GM23338 (cell line): ENCODE measurements at regions not wholly inside any gene's neighbourhood (a gene's known extent, or its start where the extent isn't known, plus 50 kb on each side); places are given as distances from the start of the nearest gene placed in this dataset.

Experiments used
- ATAC-seq: fragments of 200-7000 bp; cut with Tn5 transposase; 3 replicates; pipeline ENCODE4 v1.9.1; 2020
- DNase-seq: peaks from one replicate; pipeline ENCODE4 v3.0.0-alpha.2; 2015; ENCODE audit warnings: low spot score
- H2AFZ ChIP-seq: fragments of 200-600 bp; sonication (generic); 2 replicates; pipeline ENCODE4 v1.8.0; 2016; ENCODE audit warnings: antibody characterized with exemption, mild to moderate bottlenecking, moderate library complexity
- H3F3A ChIP-seq: fragments of 200-600 bp; sonication (generic); replicated peaks from 2 replicates; pipeline ENCODE4 v1.8.0; 2017; ENCODE audit warnings: antibody characterized with exemption, mixed run types, low read depth
- H3K27ac ChIP-seq: fragments of 200-600 bp; sonication (generic); 2 replicates; pipeline ENCODE4 v1.6.1; 2016; ENCODE audit warnings: low read depth
- H3K27me3 ChIP-seq: fragments of 200-600 bp; sonication (generic); 2 replicates; pipeline ENCODE4 v1.8.0; 2016; ENCODE audit warnings: mild to moderate bottlenecking, mixed run types, moderate library complexity; ENCODE audit not compliant: insufficient read depth
- H3K36me3 ChIP-seq: fragments of 200-600 bp; sonication (generic); 2 replicates; pipeline ENCODE4 v1.8.0; 2016; ENCODE audit warnings: mild to moderate bottlenecking; ENCODE audit not compliant: insufficient read depth
- H3K4me1 ChIP-seq: fragments of 200-600 bp; sonication (generic); 2 replicates; pipeline ENCODE4 v1.8.0; 2016; ENCODE audit warnings: mild to moderate bottlenecking, moderate library complexity; ENCODE audit not compliant: insufficient read depth
- H3K4me2 ChIP-seq: fragments of 200-600 bp; sonication (generic); 2 replicates; pipeline ENCODE4 v1.7.1; 2017; ENCODE audit warnings: mixed run types
- H3K4me3 ChIP-seq: fragments of 200-600 bp; sonication (generic); 2 replicates; pipeline ENCODE4 v1.6.1; 2016; ENCODE audit warnings: mixed run types
- H3K79me2 ChIP-seq: fragments of 200-600 bp; sonication (generic); replicated peaks from 2 replicates; pipeline ENCODE4 v1.8.0; 2017; ENCODE audit warnings: mild to moderate bottlenecking; ENCODE audit not compliant: insufficient read depth
- H3K9me2 ChIP-seq: fragments of 200-600 bp; sonication (generic); 2 replicates; pipeline ENCODE4 v1.8.0; 2017; ENCODE audit not compliant: insufficient read depth
- H4K20me1 ChIP-seq: fragments of 200-600 bp; sonication (generic); replicated peaks from 2 replicates; pipeline ENCODE4 v1.8.0; 2017; ENCODE audit warnings: mild to moderate bottlenecking; ENCODE audit not compliant: insufficient read depth
- H3K27ac Mint-ChIP-seq: 2 replicates; pipeline ENCODE4 v1.8.0; 2020; ENCODE audit warnings: inconsistent platforms, mild to moderate bottlenecking, moderate library complexity, mixed read lengths
- H3K27me3 Mint-ChIP-seq: 3 replicates; pipeline ENCODE4 v1.8.0; 2022; ENCODE audit warnings: low read depth, mild to moderate bottlenecking, moderate library complexity, mixed read lengths, inconsistent platforms; ENCODE audit not compliant: insufficient read depth, poor library complexity
- H3K36me3 Mint-ChIP-seq: 3 replicates; pipeline ENCODE4 v1.8.0; 2021; ENCODE audit warnings: low read depth, mild to moderate bottlenecking, inconsistent platforms, moderate library complexity, mixed read lengths
- H3K4me1 Mint-ChIP-seq: 3 replicates; pipeline ENCODE4 v1.8.0; 2020; ENCODE audit warnings: mild to moderate bottlenecking, inconsistent platforms, mixed read lengths
- H3K4me3 Mint-ChIP-seq: 3 replicates; pipeline ENCODE4 v1.8.0; 2021; ENCODE audit warnings: moderate library complexity, mild to moderate bottlenecking, inconsistent platforms, mixed read lengths
- H3K9me3 Mint-ChIP-seq: 3 replicates; pipeline ENCODE4 v1.8.0; 2020; ENCODE audit warnings: moderate library complexity, mild to moderate bottlenecking, inconsistent platforms, mixed read lengths
- CREB1 ChIP-seq: fragments of 250-450 bp; sonication (Bioruptor Pico); IDR thresholded peaks from 2 replicates; pipeline ENCODE4 v1.5.0; 2020; ENCODE audit warnings: low read depth, mild to moderate bottlenecking, moderate library complexity
- EZH2 ChIP-seq: fragments of 200-600 bp; sonication (generic); IDR thresholded peaks from one replicate; pipeline ENCODE4 v1.8.0; 2017; ENCODE audit warnings: antibody characterized with exemption, mild to moderate bottlenecking, low read depth; ENCODE audit not compliant: unreplicated experiment
- EZH2phosphoT487 ChIP-seq: fragments of 200-600 bp; sonication (generic); IDR thresholded peaks from one replicate; pipeline ENCODE4 v1.8.1; 2018; ENCODE audit warnings: antibody characterized with exemption; ENCODE audit not compliant: unreplicated experiment
- POLR2AphosphoS5 ChIP-seq: IDR thresholded peaks from 2 replicates; pipeline ENCODE4 v1.6.1; 2016; ENCODE audit warnings: antibody characterized with exemption, low read depth
- STAT1 ChIP-seq: IDR thresholded peaks from one replicate; pipeline ENCODE4 v1.6.1; 2016; ENCODE audit warnings: antibody characterized with exemption; ENCODE audit not compliant: unreplicated experiment
- ZNF331 ChIP-seq: fragments of 250-450 bp; sonication (Bioruptor Pico); IDR thresholded peaks from 2 replicates; pipeline ENCODE4 v1.5.0; 2020; ENCODE audit warnings: low read depth, mild to moderate bottlenecking, moderate library complexity
- TF ChIP-seq, protein P1 (sequence below): IDR thresholded peaks from 2 replicates; pipeline ENCODE4 v1.6.1; 2016; ENCODE audit warnings: antibody characterized with exemption
- TF ChIP-seq, protein P2 (sequence below): IDR thresholded peaks from one replicate; pipeline ENCODE4 v1.6.1; 2018; ENCODE audit warnings: antibody characterized with exemption; ENCODE audit not compliant: unreplicated experiment
- TF ChIP-seq, protein P3 (sequence below), 2 experiments: fragments of 200-600 bp in 1 of 2; sonication (generic) in 1 of 2; conservative IDR thresholded peaks; 2 replicates each; pipeline versions ENCODE4 v1.5.1 to v1.6.1; 2016 to 2017; ENCODE audit warnings: antibody characterized with exemption in 2 of 2, low read depth in 2 of 2, mild to moderate bottlenecking in 2 of 2, moderate library complexity in 1 of 2
- TF ChIP-seq, protein P4 (sequence below): fragments of 250-450 bp; sonication (Bioruptor Pico); IDR thresholded peaks from 2 replicates; pipeline ENCODE4 v1.5.0; 2020; ENCODE audit warnings: mild to moderate bottlenecking, moderate library complexity

DNA sequence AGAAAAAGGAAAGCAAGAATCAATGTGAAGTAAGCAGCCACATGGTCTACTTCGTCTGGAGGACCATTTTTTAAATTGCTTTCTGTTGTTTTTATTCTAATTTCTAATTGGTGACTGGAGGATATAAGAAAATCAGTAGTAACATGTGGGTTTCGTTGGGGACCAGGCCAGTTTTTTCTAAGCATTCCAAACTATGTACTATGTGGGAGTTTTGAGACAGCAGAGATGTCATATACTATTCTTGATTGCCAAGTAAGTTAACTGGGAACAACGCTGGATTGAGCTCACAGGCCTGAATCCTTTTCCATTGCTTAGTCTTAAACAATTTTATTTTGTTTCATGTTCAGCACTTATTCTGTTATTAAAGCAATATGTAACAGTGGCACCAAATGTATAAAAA is 225.7 kb downstream of the TMEM167A start:
- Histone ChIP-seq H2AFZ (no peak overlapping the region), H3F3A (no peaks in the 10 kb centered on the region), H4K20me1 (no peaks in the 10 kb centered on the region), H3K27me3 (no peaks in the 10 kb centered on the region), H3K9me2 (no peaks in the 10 kb centered on the region), H3K79me2 (no peaks in the 10 kb centered on the region), H3K4me3 (no peak overlapping the region), H3K27ac (no peak overlapping the region), H3K4me2 (no peak overlapping the region), H3K36me3 (no peaks in the 10 kb centered on the region), H3K4me1 (peaks cover 5% of the 10 kb centered on the region; the same call in 1 of the 2 replicates)
- Mint-ChIP-seq H3K36me3 (no peaks in the 10 kb centered on the region; the same call in 2 of the 3 replicates), H3K4me3 (no peak overlapping the region), H3K27ac (no peak overlapping the region), H3K27me3 (no peaks in the 10 kb centered on the region), H3K4me1 (peaks cover 9% of the 10 kb centered on the region; the same call in 1 of the 3 replicates), H3K9me3 (no peaks in the 10 kb centered on the region; the same call in 1 of the 3 replicates)
- ATAC-seq (no peak), DNase-seq (no peak)
- TF ChIP-seq EZH2phosphoT487 (no peak), POLR2AphosphoS5 (no peak), STAT1 (no peak), CREB1 (CRISPR knock-in tag) (no peak), EZH2 (no peak), ZNF331 (CRISPR knock-in tag) (no peak)
- TF ChIP-seq, protein P1, sequence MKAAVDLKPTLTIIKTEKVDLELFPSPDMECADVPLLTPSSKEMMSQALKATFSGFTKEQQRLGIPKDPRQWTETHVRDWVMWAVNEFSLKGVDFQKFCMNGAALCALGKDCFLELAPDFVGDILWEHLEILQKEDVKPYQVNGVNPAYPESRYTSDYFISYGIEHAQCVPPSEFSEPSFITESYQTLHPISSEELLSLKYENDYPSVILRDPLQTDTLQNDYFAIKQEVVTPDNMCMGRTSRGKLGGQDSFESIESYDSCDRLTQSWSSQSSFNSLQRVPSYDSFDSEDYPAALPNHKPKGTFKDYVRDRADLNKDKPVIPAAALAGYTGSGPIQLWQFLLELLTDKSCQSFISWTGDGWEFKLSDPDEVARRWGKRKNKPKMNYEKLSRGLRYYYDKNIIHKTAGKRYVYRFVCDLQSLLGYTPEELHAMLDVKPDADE, result no peak
- TF ChIP-seq, protein P2, sequence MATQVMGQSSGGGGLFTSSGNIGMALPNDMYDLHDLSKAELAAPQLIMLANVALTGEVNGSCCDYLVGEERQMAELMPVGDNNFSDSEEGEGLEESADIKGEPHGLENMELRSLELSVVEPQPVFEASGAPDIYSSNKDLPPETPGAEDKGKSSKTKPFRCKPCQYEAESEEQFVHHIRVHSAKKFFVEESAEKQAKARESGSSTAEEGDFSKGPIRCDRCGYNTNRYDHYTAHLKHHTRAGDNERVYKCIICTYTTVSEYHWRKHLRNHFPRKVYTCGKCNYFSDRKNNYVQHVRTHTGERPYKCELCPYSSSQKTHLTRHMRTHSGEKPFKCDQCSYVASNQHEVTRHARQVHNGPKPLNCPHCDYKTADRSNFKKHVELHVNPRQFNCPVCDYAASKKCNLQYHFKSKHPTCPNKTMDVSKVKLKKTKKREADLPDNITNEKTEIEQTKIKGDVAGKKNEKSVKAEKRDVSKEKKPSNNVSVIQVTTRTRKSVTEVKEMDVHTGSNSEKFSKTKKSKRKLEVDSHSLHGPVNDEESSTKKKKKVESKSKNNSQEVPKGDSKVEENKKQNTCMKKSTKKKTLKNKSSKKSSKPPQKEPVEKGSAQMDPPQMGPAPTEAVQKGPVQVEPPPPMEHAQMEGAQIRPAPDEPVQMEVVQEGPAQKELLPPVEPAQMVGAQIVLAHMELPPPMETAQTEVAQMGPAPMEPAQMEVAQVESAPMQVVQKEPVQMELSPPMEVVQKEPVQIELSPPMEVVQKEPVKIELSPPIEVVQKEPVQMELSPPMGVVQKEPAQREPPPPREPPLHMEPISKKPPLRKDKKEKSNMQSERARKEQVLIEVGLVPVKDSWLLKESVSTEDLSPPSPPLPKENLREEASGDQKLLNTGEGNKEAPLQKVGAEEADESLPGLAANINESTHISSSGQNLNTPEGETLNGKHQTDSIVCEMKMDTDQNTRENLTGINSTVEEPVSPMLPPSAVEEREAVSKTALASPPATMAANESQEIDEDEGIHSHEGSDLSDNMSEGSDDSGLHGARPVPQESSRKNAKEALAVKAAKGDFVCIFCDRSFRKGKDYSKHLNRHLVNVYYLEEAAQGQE, result no peak
- TF ChIP-seq, protein P3, sequence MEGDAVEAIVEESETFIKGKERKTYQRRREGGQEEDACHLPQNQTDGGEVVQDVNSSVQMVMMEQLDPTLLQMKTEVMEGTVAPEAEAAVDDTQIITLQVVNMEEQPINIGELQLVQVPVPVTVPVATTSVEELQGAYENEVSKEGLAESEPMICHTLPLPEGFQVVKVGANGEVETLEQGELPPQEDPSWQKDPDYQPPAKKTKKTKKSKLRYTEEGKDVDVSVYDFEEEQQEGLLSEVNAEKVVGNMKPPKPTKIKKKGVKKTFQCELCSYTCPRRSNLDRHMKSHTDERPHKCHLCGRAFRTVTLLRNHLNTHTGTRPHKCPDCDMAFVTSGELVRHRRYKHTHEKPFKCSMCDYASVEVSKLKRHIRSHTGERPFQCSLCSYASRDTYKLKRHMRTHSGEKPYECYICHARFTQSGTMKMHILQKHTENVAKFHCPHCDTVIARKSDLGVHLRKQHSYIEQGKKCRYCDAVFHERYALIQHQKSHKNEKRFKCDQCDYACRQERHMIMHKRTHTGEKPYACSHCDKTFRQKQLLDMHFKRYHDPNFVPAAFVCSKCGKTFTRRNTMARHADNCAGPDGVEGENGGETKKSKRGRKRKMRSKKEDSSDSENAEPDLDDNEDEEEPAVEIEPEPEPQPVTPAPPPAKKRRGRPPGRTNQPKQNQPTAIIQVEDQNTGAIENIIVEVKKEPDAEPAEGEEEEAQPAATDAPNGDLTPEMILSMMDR (conservative IDR thresholded peaks at IDR 0.05; ENCODE audit: low read depth in 2 of 2), result no peak
- TF ChIP-seq, protein P4, sequence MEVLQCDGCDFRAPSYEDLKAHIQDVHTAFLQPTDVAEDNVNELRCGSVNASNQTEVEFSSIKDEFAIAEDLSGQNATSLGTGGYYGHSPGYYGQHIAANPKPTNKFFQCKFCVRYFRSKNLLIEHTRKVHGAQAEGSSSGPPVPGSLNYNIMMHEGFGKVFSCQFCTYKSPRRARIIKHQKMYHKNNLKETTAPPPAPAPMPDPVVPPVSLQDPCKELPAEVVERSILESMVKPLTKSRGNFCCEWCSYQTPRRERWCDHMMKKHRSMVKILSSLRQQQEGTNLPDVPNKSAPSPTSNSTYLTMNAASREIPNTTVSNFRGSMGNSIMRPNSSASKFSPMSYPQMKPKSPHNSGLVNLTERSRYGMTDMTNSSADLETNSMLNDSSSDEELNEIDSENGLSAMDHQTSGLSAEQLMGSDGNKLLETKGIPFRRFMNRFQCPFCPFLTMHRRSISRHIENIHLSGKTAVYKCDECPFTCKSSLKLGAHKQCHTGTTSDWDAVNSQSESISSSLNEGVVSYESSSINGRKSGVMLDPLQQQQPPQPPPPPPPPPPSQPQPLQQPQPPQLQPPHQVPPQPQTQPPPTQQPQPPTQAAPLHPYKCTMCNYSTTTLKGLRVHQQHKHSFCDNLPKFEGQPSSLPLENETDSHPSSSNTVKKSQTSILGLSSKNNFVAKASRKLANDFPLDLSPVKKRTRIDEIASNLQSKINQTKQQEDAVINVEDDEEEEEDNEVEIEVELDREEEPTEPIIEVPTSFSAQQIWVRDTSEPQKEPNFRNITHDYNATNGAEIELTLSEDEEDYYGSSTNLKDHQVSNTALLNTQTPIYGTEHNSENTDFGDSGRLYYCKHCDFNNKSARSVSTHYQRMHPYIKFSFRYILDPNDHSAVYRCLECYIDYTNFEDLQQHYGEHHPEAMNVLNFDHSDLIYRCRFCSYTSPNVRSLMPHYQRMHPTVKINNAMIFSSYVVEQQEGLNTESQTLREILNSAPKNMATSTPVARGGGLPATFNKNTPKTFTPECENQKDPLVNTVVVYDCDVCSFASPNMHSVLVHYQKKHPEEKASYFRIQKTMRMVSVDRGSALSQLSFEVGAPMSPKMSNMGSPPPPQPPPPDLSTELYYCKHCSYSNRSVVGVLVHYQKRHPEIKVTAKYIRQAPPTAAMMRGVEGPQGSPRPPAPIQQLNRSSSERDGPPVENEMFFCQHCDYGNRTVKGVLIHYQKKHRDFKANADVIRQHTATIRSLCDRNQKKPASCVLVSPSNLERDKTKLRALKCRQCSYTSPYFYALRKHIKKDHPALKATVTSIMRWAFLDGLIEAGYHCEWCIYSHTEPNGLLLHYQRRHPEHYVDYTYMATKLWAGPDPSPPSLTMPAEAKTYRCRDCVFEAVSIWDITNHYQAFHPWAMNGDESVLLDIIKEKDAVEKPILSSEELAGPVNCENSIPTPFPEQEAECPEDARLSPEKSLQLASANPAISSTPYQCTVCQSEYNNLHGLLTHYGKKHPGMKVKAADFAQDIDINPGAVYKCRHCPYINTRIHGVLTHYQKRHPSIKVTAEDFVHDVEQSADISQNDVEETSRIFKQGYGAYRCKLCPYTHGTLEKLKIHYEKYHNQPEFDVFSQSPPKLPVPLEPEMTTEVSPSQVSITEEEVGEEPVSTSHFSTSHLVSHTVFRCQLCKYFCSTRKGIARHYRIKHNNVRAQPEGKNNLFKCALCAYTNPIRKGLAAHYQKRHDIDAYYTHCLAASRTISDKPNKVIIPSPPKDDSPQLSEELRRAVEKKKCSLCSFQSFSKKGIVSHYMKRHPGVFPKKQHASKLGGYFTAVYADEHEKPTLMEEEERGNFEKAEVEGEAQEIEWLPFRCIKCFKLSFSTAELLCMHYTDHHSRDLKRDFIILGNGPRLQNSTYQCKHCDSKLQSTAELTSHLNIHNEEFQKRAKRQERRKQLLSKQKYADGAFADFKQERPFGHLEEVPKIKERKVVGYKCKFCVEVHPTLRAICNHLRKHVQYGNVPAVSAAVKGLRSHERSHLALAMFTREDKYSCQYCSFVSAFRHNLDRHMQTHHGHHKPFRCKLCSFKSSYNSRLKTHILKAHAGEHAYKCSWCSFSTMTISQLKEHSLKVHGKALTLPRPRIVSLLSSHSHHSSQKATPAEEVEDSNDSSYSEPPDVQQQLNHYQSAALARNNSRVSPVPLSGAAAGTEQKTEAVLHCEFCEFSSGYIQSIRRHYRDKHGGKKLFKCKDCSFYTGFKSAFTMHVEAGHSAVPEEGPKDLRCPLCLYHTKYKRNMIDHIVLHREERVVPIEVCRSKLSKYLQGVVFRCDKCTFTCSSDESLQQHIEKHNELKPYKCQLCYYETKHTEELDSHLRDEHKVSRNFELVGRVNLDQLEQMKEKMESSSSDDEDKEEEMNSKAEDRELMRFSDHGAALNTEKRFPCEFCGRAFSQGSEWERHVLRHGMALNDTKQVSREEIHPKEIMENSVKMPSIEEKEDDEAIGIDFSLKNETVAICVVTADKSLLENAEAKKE (CRISPR knock-in tag), result no peak
